ENCODE measurements at regions not wholly inside any gene's neighbourhood (a gene's known extent, or its start where the extent isn't known, plus 50 kb on each side); places are given as distances from the start of the nearest gene placed in this dataset.

GRCh38 chr7:115124409-115124939, 202.6 kb downstream of the MDFIC start:
- Histone ChIP-seq H3K9me3 (replicated peaks; ENCODE audit: control insufficient read depth, insufficient read depth, low read length) (no peaks in the 10 kb centered on the region), H3K79me2 (ENCODE audit: control insufficient read depth, insufficient read depth, low read length) (no peaks in the 10 kb centered on the region), H3K9ac (replicated peaks; ENCODE audit: extremely low read depth, insufficient read depth, low read length) (no peak overlapping the region), H3K27me3 (ENCODE audit: control insufficient read depth in 2 of 2, insufficient read depth in 2 of 2, low read length in 2 of 2) (no peaks in the 10 kb centered on the region), H2AFZ (ENCODE audit: low read depth, low read length) (no peak overlapping the region), H3K36me3 (ENCODE audit: control insufficient read depth in 2 of 2, extremely low read depth in 1 of 2, insufficient read depth in 2 of 2, low read length in 2 of 2) (no peaks in the 10 kb centered on the region), H3K9me1 (replicated peaks; ENCODE audit: control insufficient read depth, extremely low read depth, insufficient read depth, low read length) (no peaks in the 10 kb centered on the region), H3K4me3 (replicated peaks in 1 of 3; ENCODE audit: insufficient read depth in 1 of 3, low read depth in 1 of 3, low read length in 3 of 3) (no peak overlapping the region), H3K27ac (ENCODE audit: insufficient read depth, low read depth, low read length) (no peak overlapping the region), H4K20me1 (replicated peaks; ENCODE audit: control insufficient read depth, extremely low read depth, insufficient read depth, low read length) (no peaks in the 10 kb centered on the region), H3K4me2 (ENCODE audit: insufficient read depth, low read length) (no peak overlapping the region), H3K4me1 (ENCODE audit: control insufficient read depth, extremely low read depth, insufficient read depth, low read length) (peaks cover 3% of the 10 kb centered on the region)
- ChIA-PET CTCF (no interaction called here), POLR2A (no interaction called here)
- BruUV-seq (replicated peaks) = no TSS peak
- no peak for TF ChIP-seq EZH2 (IDR thresholded peaks at IDR 0.05; ENCODE audit: borderline replicate concordance, low read depth, low read length, severe bottlenecking)
- TF ChIP-seq GATA2 (IDR thresholded peaks at IDR 0.05; ENCODE audit: insufficient read depth, insufficient read length, low read depth, low read length) = no peak
- TF ChIP-seq CTCF (IDR thresholded peaks at IDR 0.05; ENCODE audit: extremely low read depth in 1 of 2, insufficient read depth in 1 of 2, low read depth in 1 of 2, low read length in 2 of 2) = no peak
- no peak for TF ChIP-seq JUN (IDR thresholded peaks at IDR 0.05; ENCODE audit: borderline replicate concordance, insufficient read depth, insufficient read length, low read depth)
- TF ChIP-seq MYC (IDR thresholded peaks at IDR 0.05; ENCODE audit: low read depth, low read length) = no peak
- no peak for TF ChIP-seq POLR2AphosphoS5 (IDR thresholded peaks at IDR 0.05; ENCODE audit: insufficient read depth, low read depth, low read length)
- TF ChIP-seq MAX (IDR thresholded peaks at IDR 0.05; ENCODE audit: insufficient read depth, insufficient read length) = no peak
- TF ChIP-seq POLR2A (IDR thresholded peaks at IDR 0.05; ENCODE audit: low read depth, low read length) = no peak
- TF ChIP-seq FOS (IDR thresholded peaks at IDR 0.05; ENCODE audit: borderline replicate concordance, insufficient read depth, low read length) = no peak
- DNase-seq (ENCODE audit: low read depth, low spot score) (no peak), FAIRE-seq (no peak)
- dilution Hi-C loops (cut with MboI; ENCODE audit: extremely low pct_ligation_motif_present, low sequenced_read_pairs) (no loop called here), intact Hi-C loops (cut with micrococcal nuclease) (no loop called here)

Measured in endothelial cell of umbilical vein (primary cell).